ENCODE measurements at regions not wholly inside any gene's neighbourhood (a gene's known extent, or its start where the extent isn't known, plus 50 kb on each side); places are given as distances from the start of the nearest gene placed in this dataset.

- Histone ChIP-seq H3K36me3 (no peaks in the 10 kb centered on the region), H3K9me3 (no peaks in the 10 kb centered on the region), H3K4me3 (no peak overlapping the region), H3K27me3 (no peaks in the 10 kb centered on the region), H3K4me1 (no peaks in the 10 kb centered on the region), H3K27ac (no peak overlapping the region)
- ATAC-seq (no peak), DNase-seq (no peak)
- TF ChIP-seq CTCF (IDR thresholded peaks at IDR 0.05) = no peak
- intact Hi-C loops (cut with DNase I) = no loop called here
Observed at GRCh38 chrX:42123369-42123768, 200.0 kb upstream of the CASK start.

- H3K4me3 ChIP-seq = no peak overlapping the region
- H3K36me3 ChIP-seq = no peaks in the 10 kb centered on the region
- DNase-seq (no peak), ATAC-seq (no peak)
- no peaks in the 10 kb centered on the region for H3K4me1 ChIP-seq
- intact Hi-C loops (cut with DNase I) = no loop called here
- TF ChIP-seq CTCF (IDR thresholded peaks at IDR 0.05) = no peak
- no peaks in the 10 kb centered on the region for H3K27me3 ChIP-seq
- no peak overlapping the region for H3K27ac ChIP-seq
- H3K9me3 ChIP-seq = no peaks in the 10 kb centered on the region
Observed at GRCh38 chrX:42119076-42119475, 195.7 kb upstream of the CASK start.

DNA sequence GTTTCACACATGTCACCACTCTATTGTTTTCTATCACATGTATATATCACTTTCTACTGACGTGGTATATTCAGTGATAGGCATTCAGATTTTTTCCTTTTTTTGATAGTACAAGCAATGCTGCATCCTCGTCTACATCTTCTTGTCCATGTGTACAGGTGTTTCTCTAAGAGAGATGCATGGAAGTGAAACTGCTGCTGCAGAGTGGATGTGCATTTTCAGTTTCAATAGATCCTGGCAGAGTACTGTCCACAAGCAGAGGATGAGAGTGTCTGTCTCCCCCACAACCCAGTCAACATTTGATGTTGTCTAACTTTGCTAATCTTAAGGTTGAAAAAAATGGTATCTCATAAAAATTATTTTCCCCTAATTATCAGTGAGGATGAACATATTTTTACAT, 194.0 kb upstream of the CASK start:
- TF ChIP-seq CTCF (IDR thresholded peaks at IDR 0.05) = no peak
- H3K4me1 ChIP-seq = no peaks in the 10 kb centered on the region
- no peak overlapping the region for H3K4me3 ChIP-seq
- no peaks in the 10 kb centered on the region for H3K36me3 ChIP-seq
- H3K27me3 ChIP-seq = no peaks in the 10 kb centered on the region
- no peaks in the 10 kb centered on the region for H3K9me3 ChIP-seq
- DNase-seq = no peak
- intact Hi-C loops (cut with DNase I) = no loop called here
- no peak overlapping the region for H3K27ac ChIP-seq
- ATAC-seq = no peak

- Histone ChIP-seq H3K27me3 (no peaks in the 10 kb centered on the region), H3K27ac (no peak overlapping the region), H3K36me3 (no peaks in the 10 kb centered on the region), H3K9me3 (no peaks in the 10 kb centered on the region), H3K4me3 (no peak overlapping the region), H3K4me1 (no peaks in the 10 kb centered on the region)
- DNase-seq (no peak), ATAC-seq (no peak)
- TF ChIP-seq CTCF (IDR thresholded peaks at IDR 0.05) = no peak
- intact Hi-C loops (cut with DNase I) = no loop called here
Observed at GRCh38 chrX:42109428-42109827, 186.1 kb upstream of the CASK start.

- Histone ChIP-seq H3K27me3 (no peaks in the 10 kb centered on the region), H3K36me3 (no peaks in the 10 kb centered on the region), H3K9me3 (no peaks in the 10 kb centered on the region), H3K4me1 (no peaks in the 10 kb centered on the region), H3K4me3 (no peak overlapping the region), H3K27ac (no peak overlapping the region)
- ATAC-seq = no peak
- DNase-seq = no peak
- intact Hi-C loops (cut with DNase I) = no loop called here
- TF ChIP-seq CTCF (IDR thresholded peaks at IDR 0.05) = no peak
Observed at GRCh38 chrX:42107495-42108488, 184.4 kb upstream of the CASK start.

All from left lung (tissue), 4 donors.